Vagina (tissue), 2 donors: ENCODE measurements at regions not wholly inside any gene's neighbourhood (a gene's known extent, or its start where the extent isn't known, plus 50 kb on each side); places are given as distances from the start of the nearest gene placed in this dataset.
A peak's percentile ranks its signal among the peaks of the same experiment; 100 is the strongest.

Experiments used
- DNase-seq, 2 donors: peaks; one replicate each; pipeline ENCODE4 v3.0.0-alpha.2; 2017; ENCODE audit errors: extremely low spot score in 2 of 2
- H3K27ac ChIP-seq: fragments of 200-600 bp; sonication (generic); one replicate; pipeline ENCODE4 v1.5.1; 2019
- H3K27me3 ChIP-seq: fragments of 200-600 bp; sonication (generic); one replicate; pipeline ENCODE4 v1.5.1; 2019
- H3K36me3 ChIP-seq, 2 donors: fragments of 200-600 bp; sonication (generic); one replicate each; pipeline ENCODE4 v1.5.1; 2017 to 2019
- H3K4me1 ChIP-seq: fragments of 200-600 bp; sonication (generic); one replicate; pipeline ENCODE4 v1.5.1; 2019
- H3K4me3 ChIP-seq, 2 donors: fragments of 200-600 bp; sonication (generic); 1 replicate in 1 of 2; 2 replicates in 1 of 2; pipeline ENCODE4 v1.5.1; 2016 to 2019
- H3K9me3 ChIP-seq: fragments of 200-600 bp; sonication (generic); one replicate; pipeline ENCODE4 v1.5.1; 2019
- POLR2A ChIP-seq, 2 donors: fragments of 450-650 bp; IDR thresholded peaks; one replicate each; pipeline ENCODE4 v1.6.1; 2017; ENCODE audit warnings: antibody characterized with exemption in 2 of 2, mild to moderate bottlenecking in 2 of 2, moderate library complexity in 2 of 2
- POLR2AphosphoS5 ChIP-seq, 2 donors: sonication (generic); formaldehyde crosslinking; IDR thresholded peaks; one replicate each; pipeline ENCODE4 v1.9.0; 2017; ENCODE audit warnings: antibody characterized with exemption in 2 of 2, mild to moderate bottlenecking in 2 of 2, low read depth in 1 of 2; ENCODE audit not compliant: insufficient read depth in 1 of 2
- intact Hi-C: fragments of 100-400 bp; cut with DNase I; formaldehyde crosslinking; loops from one replicate; pipeline ENCODE4 v1.15.1; 2023
- TF ChIP-seq, protein P1 (sequence below), 3 experiments: fragments of 450-650 bp in 2 of 3; fragments of 200-600 bp in 1 of 3; sonication (generic) in 1 of 3; IDR thresholded peaks; one replicate each; pipeline ENCODE4 v1.5.1; 2017 to 2019; ENCODE audit warnings: antibody characterized with exemption in 3 of 3, mild to moderate bottlenecking in 2 of 3, moderate library complexity in 2 of 3

GRCh38 chr2:9126540-9126939 is 80.1 kb upstream of the ASAP2 start:
- no peaks in the 10 kb centered on the region for H3K27me3 ChIP-seq
- H3K4me3 ChIP-seq = no peak overlapping the region
- intact Hi-C loops = no loop called here
- H3K27ac ChIP-seq = no peak overlapping the region
- H3K36me3 ChIP-seq = no peaks in the 10 kb centered on the region
- no peak for DNase-seq
- H3K9me3 ChIP-seq = no peaks in the 10 kb centered on the region
- TF ChIP-seq POLR2A (IDR thresholded peaks at IDR 0.05) (no peak), POLR2AphosphoS5 (IDR thresholded peaks at IDR 0.05; ENCODE audit: insufficient read depth in 1 of 2, low read depth in 1 of 2) (no peak)
- TF ChIP-seq, protein P1, sequence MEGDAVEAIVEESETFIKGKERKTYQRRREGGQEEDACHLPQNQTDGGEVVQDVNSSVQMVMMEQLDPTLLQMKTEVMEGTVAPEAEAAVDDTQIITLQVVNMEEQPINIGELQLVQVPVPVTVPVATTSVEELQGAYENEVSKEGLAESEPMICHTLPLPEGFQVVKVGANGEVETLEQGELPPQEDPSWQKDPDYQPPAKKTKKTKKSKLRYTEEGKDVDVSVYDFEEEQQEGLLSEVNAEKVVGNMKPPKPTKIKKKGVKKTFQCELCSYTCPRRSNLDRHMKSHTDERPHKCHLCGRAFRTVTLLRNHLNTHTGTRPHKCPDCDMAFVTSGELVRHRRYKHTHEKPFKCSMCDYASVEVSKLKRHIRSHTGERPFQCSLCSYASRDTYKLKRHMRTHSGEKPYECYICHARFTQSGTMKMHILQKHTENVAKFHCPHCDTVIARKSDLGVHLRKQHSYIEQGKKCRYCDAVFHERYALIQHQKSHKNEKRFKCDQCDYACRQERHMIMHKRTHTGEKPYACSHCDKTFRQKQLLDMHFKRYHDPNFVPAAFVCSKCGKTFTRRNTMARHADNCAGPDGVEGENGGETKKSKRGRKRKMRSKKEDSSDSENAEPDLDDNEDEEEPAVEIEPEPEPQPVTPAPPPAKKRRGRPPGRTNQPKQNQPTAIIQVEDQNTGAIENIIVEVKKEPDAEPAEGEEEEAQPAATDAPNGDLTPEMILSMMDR (IDR thresholded peaks at IDR 0.05) = no peak
- H3K4me1 ChIP-seq = no peaks in the 10 kb centered on the region

- H3K9me3 ChIP-seq = no peaks in the 10 kb centered on the region
- H3K27ac ChIP-seq = no peak overlapping the region
- H3K27me3 ChIP-seq = no peaks in the 10 kb centered on the region
- H3K4me3 ChIP-seq = no peak overlapping the region
- intact Hi-C loops = no loop called here
- DNase-seq = peak in 1 of 2 donors; percentile 58
- no peaks in the 10 kb centered on the region for H3K4me1 ChIP-seq
- TF ChIP-seq POLR2AphosphoS5 (IDR thresholded peaks at IDR 0.05; ENCODE audit: insufficient read depth in 1 of 2, low read depth in 1 of 2) = peak in 1 of 2 donors; percentile 25
- no peak for TF ChIP-seq POLR2A (IDR thresholded peaks at IDR 0.05)
- TF ChIP-seq, protein P1 (IDR thresholded peaks at IDR 0.05) = no peak
- H3K36me3 ChIP-seq = no peaks in the 10 kb centered on the region
Observed at GRCh38 chr2:9124231-9124741, 82.3 kb upstream of the ASAP2 start.

DNA sequence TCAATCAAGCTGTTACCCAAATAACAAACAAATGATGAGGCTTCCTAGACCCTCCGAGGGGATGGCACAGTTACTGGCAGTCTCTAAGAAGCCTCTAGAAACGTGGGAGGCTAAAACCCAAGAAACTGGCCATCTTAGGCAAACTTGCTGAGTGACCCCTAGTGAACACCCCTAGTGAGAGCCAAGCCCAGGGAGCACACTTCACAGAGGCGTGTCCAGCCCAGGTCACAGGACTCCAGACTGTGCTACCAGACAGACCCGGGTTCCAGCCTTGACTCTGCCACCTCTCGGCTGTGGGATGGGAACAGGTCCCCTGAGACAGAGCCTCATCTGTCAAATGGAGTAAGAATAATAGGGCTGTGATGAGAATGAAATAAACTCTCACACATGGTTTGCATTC is 83.5 kb upstream of the ASAP2 start:
- no peaks in the 10 kb centered on the region for H3K36me3 ChIP-seq
- TF ChIP-seq, protein P1 (IDR thresholded peaks at IDR 0.05) = no peak
- TF ChIP-seq POLR2A (IDR thresholded peaks at IDR 0.05) (no peak), POLR2AphosphoS5 (IDR thresholded peaks at IDR 0.05; ENCODE audit: insufficient read depth in 1 of 2, low read depth in 1 of 2) (no peak)
- H3K27me3 ChIP-seq = no peaks in the 10 kb centered on the region
- peak in 1 of 2 donors; percentile 64 for DNase-seq
- H3K27ac ChIP-seq = no peak overlapping the region
- intact Hi-C loops = no loop called here
- H3K9me3 ChIP-seq = no peaks in the 10 kb centered on the region
- no peaks in the 10 kb centered on the region for H3K4me1 ChIP-seq
- no peak overlapping the region for H3K4me3 ChIP-seq

- no peaks in the 10 kb centered on the region for H3K9me3 ChIP-seq
- intact Hi-C loops = no loop called here
- TF ChIP-seq, protein P1 (IDR thresholded peaks at IDR 0.05) = no peak
- no peak for TF ChIP-seq POLR2AphosphoS5 (IDR thresholded peaks at IDR 0.05; ENCODE audit: insufficient read depth in 1 of 2, low read depth in 1 of 2)
- no peak for TF ChIP-seq POLR2A (IDR thresholded peaks at IDR 0.05)
- no peaks in the 10 kb centered on the region for H3K4me1 ChIP-seq
- no peaks in the 10 kb centered on the region for H3K36me3 ChIP-seq
- H3K4me3 ChIP-seq = no peak overlapping the region
- no peak for DNase-seq
- H3K27ac ChIP-seq = no peak overlapping the region
- no peaks in the 10 kb centered on the region for H3K27me3 ChIP-seq
Observed at GRCh38 chr2:9122367-9122766, 84.2 kb upstream of the ASAP2 start.

GRCh38 chr2:9118383-9118960 is 88.1 kb upstream of the ASAP2 start:
- intact Hi-C loops = no loop called here
- TF ChIP-seq POLR2A (IDR thresholded peaks at IDR 0.05) (no peak), POLR2AphosphoS5 (IDR thresholded peaks at IDR 0.05; ENCODE audit: insufficient read depth in 1 of 2, low read depth in 1 of 2) (no peak)
- TF ChIP-seq, protein P1 (IDR thresholded peaks at IDR 0.05) = no peak
- H3K27me3 ChIP-seq = no peaks in the 10 kb centered on the region
- no peak overlapping the region for H3K27ac ChIP-seq
- no peaks in the 10 kb centered on the region for H3K4me1 ChIP-seq
- no peaks in the 10 kb centered on the region for H3K36me3 ChIP-seq
- H3K4me3 ChIP-seq = no peak overlapping the region
- H3K9me3 ChIP-seq = no peaks in the 10 kb centered on the region
- DNase-seq = no peak
